ENCODE measurements at regions not wholly inside any gene's neighbourhood (a gene's known extent, or its start where the extent isn't known, plus 50 kb on each side); places are given as distances from the start of the nearest gene placed in this dataset.

GRCh38 chr20:60502881-60503280 lies 544.7 kb downstream of the CDH26 start:
- TF ChIP-seq POLR2AphosphoS5 (IDR thresholded peaks at IDR 0.05; ENCODE audit: low read depth, low read length) = no peak
- no peak for TF ChIP-seq TAF1 (IDR thresholded peaks at IDR 0.05; ENCODE audit: borderline replicate concordance, insufficient read depth, low read length)
- TF ChIP-seq REST (IDR thresholded peaks at IDR 0.05; ENCODE audit: insufficient read depth in 1 of 2, low read depth in 2 of 2, low read length in 2 of 2) = no peak
- TF ChIP-seq SIN3A (IDR thresholded peaks at IDR 0.05; ENCODE audit: borderline replicate concordance, insufficient read depth, low read length) = no peak
- TF ChIP-seq FOXP2 (optimal IDR thresholded peaks at IDR 0.05; ENCODE audit: borderline replicate concordance, extremely low read depth, extremely low read length, insufficient read depth) = no peak

All from PFSK-1 (cell line).